GM21737 (cell line): ENCODE measurements at regions not wholly inside any gene's neighbourhood (a gene's known extent, or its start where the extent isn't known, plus 50 kb on each side); places are given as distances from the start of the nearest gene placed in this dataset.

Experiments used
- ATAC-seq: cut with Tn5 transposase; IDR thresholded peaks from one replicate; pipeline ENCODE4 v1.9.1; 2021; ENCODE audit warnings: mild to moderate bottlenecking, moderate library complexity; ENCODE audit not compliant: unreplicated experiment

DNA sequence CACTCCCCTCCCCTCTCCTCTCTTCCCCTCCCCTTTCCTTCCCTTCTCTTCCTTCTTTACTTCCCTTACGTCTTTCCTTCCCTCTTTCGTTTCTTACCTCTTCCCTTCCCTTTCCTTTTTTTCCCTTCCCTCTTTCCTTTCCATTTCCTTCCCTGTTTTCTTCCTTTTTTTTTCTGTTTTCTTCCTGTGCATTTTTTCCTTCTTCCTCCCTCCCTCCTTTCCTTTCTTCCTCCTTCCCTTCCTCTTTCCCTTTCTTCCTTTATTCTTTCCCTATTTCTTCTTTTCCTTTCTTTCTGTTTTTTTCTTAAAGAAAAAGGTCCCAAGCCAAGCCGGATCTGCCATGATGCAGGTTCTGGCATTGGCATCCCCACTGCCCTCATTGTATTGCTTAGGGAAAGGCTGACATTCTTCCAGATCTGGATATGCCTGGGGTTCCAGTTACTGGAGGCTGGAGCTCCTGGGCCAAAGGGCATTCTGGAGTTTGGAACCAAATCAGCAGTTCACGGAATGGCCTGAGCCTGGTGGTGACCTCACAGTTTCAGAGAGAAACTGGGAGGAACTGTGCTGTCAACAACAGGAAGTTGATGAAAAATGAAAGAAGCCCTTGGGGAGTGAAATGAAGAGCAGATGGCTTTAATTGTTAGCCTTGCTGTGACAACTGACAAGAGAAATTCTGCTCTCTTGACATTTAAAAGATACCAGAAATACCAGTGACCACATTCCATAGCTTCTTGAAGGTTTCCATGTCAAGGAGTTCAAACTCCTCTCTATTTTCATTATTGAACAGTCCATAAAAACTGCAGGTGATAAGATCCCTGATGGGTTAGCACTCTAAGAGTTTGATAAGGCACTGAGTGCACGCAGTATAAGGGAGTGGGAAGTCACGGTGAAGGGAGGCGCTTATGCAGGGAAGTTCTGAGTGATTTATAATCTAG lies 622.1 kb downstream of the SPRY1 start:
- ATAC-seq, result peak; percentile 99

- ATAC-seq, result no peak
These were observed 623.4 kb downstream of the SPRY1 start for GRCh38 chr4:124019749-124020549.

DNA sequence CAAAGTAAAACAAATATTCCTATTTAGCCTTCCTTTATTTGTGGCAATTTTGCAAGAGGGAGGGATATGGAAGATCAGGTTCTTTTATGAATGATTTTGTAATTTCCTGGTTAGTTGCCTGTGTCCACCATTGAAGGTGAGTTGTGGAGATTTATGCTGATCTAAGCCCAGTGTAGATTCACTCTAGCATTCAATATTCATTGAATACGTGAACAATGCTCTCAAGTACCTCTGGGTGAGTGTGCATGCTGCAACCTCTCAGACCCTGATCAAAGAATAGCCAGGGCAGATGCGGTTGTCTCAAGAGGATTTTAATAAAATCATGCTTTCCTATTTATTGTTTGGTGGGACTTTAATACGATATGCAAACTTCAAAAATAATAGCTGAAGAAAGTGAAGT lies 628.4 kb downstream of the SPRY1 start:
- ATAC-seq, result no peak

GRCh38 chr4:124025428-124025827 lies 628.8 kb downstream of the SPRY1 start:
- ATAC-seq, result no peak

GRCh38 chr4:124028182-124028581 lies 631.6 kb downstream of the SPRY1 start:
- no peak for ATAC-seq

- no peak for ATAC-seq
These were observed 633.6 kb downstream of the SPRY1 start for GRCh38 chr4:124030147-124030546.

- ATAC-seq, result no peak
These were observed 635.4 kb downstream of the SPRY1 start for GRCh38 chr4:124032035-124032434.

DNA sequence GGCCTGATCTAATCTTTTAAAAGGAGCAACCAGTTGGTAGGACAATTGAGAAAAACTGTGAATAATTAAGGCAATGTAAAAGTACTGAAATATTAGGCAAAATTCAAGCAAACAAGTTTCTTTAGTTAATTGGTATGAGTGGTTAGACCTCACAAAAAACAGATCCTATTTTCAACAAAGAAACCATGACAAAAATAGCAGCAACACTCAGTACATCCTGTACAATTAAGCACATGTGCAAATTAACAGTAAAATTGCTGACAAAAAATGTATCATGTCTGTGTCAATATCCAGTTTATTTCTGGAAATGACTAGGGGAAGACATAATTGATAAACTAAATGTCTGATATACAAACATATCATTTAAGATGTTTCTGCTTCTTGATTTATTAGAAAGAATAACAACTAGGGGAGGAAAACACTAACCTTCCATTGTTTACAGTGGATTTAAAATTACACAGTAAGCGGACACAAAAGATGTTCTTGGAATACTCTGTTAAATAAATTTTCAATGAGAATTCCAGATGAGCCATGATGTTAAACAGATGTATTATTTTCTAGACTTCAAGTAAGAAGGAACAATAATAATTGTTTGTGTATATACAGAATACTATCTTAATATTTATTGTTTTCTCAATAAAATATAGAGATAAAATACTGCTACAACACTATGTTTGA lies 638.9 kb downstream of the SPRY1 start:
- ATAC-seq, result no peak

GRCh38 chr4:124037236-124037635 lies 640.6 kb downstream of the SPRY1 start:
- ATAC-seq, result no peak

GRCh38 chr4:124044330-124044729 lies 647.7 kb downstream of the SPRY1 start:
- no peak for ATAC-seq

GRCh38 chr4:124044867-124045266 lies 648.3 kb downstream of the SPRY1 start:
- ATAC-seq, result no peak

- ATAC-seq, result no peak
These were observed 649.6 kb downstream of the SPRY1 start for GRCh38 chr4:124046190-124046589.

GRCh38 chr4:124053872-124054538 lies 657.4 kb downstream of the SPRY1 start:
- no peak for ATAC-seq

- ATAC-seq, result no peak
These were observed 657.2 kb downstream of the ANKRD50 start for GRCh38 chr4:124055336-124055735.

- ATAC-seq, result no peak
These were observed 656.6 kb downstream of the ANKRD50 start for GRCh38 chr4:124055896-124056295.

DNA sequence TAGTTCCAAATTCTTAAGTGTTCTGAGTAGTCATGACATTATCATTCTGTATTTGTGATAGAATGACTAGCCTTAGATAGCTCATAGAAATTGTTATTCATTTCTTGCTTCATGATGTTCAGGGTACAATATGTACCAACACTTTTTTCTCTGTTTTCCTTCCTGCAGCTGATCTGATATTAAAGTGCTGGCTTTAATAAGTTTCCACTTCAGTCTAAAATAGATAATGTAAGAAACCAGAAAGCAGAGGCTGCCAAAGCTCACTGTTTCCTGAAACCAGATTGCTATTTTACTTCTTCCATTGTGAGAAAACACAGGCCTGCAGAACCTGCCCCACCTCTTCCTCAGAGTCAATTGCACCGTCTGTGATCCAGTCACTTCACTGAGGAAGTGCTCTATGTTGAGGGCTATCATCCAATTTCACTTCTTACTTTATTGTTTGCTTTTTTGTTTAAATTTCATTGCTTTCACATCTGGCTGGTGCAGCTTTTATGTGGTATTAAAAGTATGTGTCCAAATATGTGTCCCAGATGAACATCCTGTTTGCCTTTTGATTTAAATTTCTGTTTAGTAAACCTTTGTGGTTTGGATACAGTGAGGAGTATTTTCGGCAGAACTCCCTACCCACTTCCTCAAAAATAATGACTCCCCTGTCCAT lies 652.1 kb downstream of the ANKRD50 start:
- ATAC-seq, result no peak

DNA sequence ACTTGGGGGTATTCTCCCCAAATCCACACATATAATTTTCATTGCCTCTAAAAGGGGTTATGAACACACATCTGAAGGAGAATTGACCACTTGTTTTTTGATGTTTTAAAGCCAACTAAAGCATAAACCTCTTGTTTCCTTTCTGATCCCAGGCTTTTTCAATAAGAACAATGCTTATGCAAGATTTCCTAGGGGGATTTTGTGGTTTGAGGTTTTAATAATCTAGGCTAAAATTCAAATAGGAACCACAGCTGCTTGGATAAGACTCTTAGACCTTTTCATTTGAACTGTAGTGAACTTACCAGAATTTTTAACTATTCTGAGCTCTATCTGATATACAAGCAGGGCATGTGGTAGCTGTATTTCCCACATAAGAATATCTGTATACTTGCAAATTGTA lies 651.1 kb downstream of the ANKRD50 start:
- ATAC-seq, result no peak

DNA sequence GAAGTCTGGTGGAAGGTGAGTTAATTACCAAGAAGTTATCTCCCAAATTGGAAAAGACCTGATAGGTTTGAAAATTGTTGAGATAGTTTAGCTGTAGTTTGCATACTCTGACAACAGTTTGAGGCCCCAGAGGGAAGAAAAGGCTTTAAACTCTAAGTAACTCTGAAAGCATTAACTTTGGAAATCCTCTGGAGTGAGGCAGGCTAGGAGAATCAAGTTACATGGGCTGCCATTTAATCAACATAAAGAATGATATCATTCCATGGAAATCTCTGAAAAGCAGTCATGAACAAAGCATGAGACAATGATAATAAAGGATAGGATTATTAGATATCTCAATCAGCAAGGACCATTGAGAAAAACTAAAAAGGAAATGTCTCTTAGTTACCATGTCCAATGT lies 647.1 kb downstream of the ANKRD50 start:
- no peak for ATAC-seq

- ATAC-seq, result no peak
These were observed 646.6 kb downstream of the ANKRD50 start for GRCh38 chr4:124065936-124066335.

GRCh38 chr4:124066595-124066994 lies 645.9 kb downstream of the ANKRD50 start:
- ATAC-seq, result no peak
